SU-DHL-6 (cell line): ENCODE measurements at regions not wholly inside any gene's neighbourhood (a gene's known extent, or its start where the extent isn't known, plus 50 kb on each side); places are given as distances from the start of the nearest gene placed in this dataset.

Experiments used
- CTCF ChIP-seq: fragments of 200-600 bp; sonication (generic); IDR thresholded peaks from one replicate; pipeline ENCODE4 v1.5.1; 2017; ENCODE audit warnings: antibody characterized with exemption, mild to moderate bottlenecking, low read length, moderate library complexity; ENCODE audit not compliant: insufficient read depth, poor library complexity, severe bottlenecking
- EZH2phosphoT487 ChIP-seq: fragments of 200-600 bp; sonication (generic), shearing (Covaris generic); conservative IDR thresholded peaks from 2 replicates; pipeline ENCODE4 v1.6.1; 2018; ENCODE audit warnings: mild to moderate bottlenecking, antibody characterized with exemption, low read length, moderate library complexity, mixed read lengths

DNA sequence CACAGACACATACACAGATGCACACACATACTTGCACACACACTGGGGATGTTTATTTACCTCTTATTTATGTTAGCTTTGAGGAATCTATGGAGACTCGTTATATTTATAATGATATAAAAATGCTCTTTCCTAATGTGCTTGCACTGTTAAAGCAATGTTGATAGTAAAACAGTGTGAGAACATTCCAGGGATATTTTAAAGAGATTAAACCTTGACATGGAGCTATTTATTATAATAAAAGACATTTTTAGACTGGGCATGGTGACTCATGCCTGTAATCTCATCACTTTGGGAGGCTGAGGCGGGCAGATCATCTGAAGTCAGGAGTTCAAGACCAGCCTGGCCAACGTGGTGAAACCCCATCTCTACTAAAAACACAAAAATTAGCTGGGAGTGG is 557.3 kb upstream of the ZNF804A start:
- TF ChIP-seq CTCF, result no peak
- no peak for TF ChIP-seq EZH2phosphoT487
